HFFc6 (cell line): ENCODE measurements at regions not wholly inside any gene's neighbourhood (a gene's known extent, or its start where the extent isn't known, plus 50 kb on each side); places are given as distances from the start of the nearest gene placed in this dataset.

Experiments
- DNase-seq: peaks from one replicate; pipeline ENCODE4 v3.0.0-alpha.2; 2018
- H3K27ac Mint-ChIP-seq: 2 replicates; pipeline ENCODE4 v1.8.0; 2020; ENCODE audit warnings: mild to moderate bottlenecking, mixed read lengths
- H3K27me3 Mint-ChIP-seq: 2 replicates; pipeline ENCODE4 v1.8.0; 2021; ENCODE audit warnings: mild to moderate bottlenecking, moderate library complexity, mixed read lengths; ENCODE audit not compliant: insufficient read depth
- H3K36me3 Mint-ChIP-seq: 2 replicates; pipeline ENCODE4 v1.8.0; 2021; ENCODE audit warnings: low read depth, mixed read lengths
- H3K4me1 Mint-ChIP-seq: 2 replicates; pipeline ENCODE4 v1.8.0; 2020; ENCODE audit warnings: low read depth, mixed read lengths
- H3K4me3 Mint-ChIP-seq: 2 replicates; pipeline ENCODE4 v1.8.0; 2020; ENCODE audit warnings: mild to moderate bottlenecking, moderate library complexity, mixed read lengths
- H3K9me3 Mint-ChIP-seq: 2 replicates; pipeline ENCODE4 v1.8.0; 2020; ENCODE audit warnings: mild to moderate bottlenecking, mixed read lengths
- TF ChIP-seq, protein P1 (sequence below): fragments of 200-600 bp; sonication (generic); IDR thresholded peaks from 2 replicates; pipeline ENCODE4 v1.5.0; 2021; ENCODE audit warnings: antibody characterized with exemption, mild to moderate bottlenecking

DNA sequence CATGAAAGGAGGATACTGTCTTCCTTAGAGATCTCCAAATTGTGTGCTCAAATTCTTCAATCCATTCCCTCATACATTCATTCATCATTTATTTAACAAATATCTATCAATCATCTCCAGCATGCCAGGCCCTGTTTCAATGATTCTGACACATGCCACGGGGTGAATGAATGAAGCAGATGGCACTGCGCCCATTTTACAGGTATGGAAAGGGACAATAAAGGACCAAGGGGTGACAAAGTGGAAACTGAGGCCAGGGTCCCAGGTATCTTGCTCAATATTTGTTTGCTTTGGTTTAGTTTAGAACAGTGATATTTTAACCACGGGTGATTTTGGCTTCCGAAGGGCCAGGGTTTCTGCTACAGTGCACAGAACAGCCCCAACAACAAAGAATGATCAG is 321.6 kb upstream of the RUNX1 start:
- DNase-seq: no peak
- Mint-ChIP-seq H3K9me3 (no peaks in the 10 kb centered on the region), H3K4me3 (no peak overlapping the region), H3K27ac (no peak overlapping the region), H3K4me1 (peaks cover 42% of the 10 kb centered on the region), H3K36me3 (no peaks in the 10 kb centered on the region), H3K27me3 (peaks cover 2% of the 10 kb centered on the region; the same call in 1 of the 2 replicates)
- TF ChIP-seq, protein P1, sequence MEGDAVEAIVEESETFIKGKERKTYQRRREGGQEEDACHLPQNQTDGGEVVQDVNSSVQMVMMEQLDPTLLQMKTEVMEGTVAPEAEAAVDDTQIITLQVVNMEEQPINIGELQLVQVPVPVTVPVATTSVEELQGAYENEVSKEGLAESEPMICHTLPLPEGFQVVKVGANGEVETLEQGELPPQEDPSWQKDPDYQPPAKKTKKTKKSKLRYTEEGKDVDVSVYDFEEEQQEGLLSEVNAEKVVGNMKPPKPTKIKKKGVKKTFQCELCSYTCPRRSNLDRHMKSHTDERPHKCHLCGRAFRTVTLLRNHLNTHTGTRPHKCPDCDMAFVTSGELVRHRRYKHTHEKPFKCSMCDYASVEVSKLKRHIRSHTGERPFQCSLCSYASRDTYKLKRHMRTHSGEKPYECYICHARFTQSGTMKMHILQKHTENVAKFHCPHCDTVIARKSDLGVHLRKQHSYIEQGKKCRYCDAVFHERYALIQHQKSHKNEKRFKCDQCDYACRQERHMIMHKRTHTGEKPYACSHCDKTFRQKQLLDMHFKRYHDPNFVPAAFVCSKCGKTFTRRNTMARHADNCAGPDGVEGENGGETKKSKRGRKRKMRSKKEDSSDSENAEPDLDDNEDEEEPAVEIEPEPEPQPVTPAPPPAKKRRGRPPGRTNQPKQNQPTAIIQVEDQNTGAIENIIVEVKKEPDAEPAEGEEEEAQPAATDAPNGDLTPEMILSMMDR: no peak

GRCh38 chr21:35370071-35370470 is 321.0 kb upstream of the RUNX1 start:
- H3K36me3 Mint-ChIP-seq: no peaks in the 10 kb centered on the region
- TF ChIP-seq, protein P1: no peak
- no peaks in the 10 kb centered on the region for H3K9me3 Mint-ChIP-seq
- DNase-seq: no peak
- H3K4me3 Mint-ChIP-seq: no peak overlapping the region
- H3K4me1 Mint-ChIP-seq: peaks cover 36% of the 10 kb centered on the region
- no peak overlapping the region for H3K27ac Mint-ChIP-seq
- H3K27me3 Mint-ChIP-seq: peaks cover 2% of the 10 kb centered on the region; the same call in 1 of the 2 replicates

- Mint-ChIP-seq H3K4me3 (no peak overlapping the region), H3K9me3 (0 out of 2 replicates have a peak, but pooled peaks cover 4% of the 10 kb centered on the region), H3K27me3 (peaks cover 2% of the 10 kb centered on the region; the same call in 1 of the 2 replicates), H3K4me1 (peaks cover 19% of the 10 kb centered on the region), H3K36me3 (no peaks in the 10 kb centered on the region), H3K27ac (no peak overlapping the region)
- DNase-seq: no peak
- TF ChIP-seq, protein P1: no peak
These were observed 319.2 kb upstream of the RUNX1 start for GRCh38 chr21:35368326-35368725.

DNA sequence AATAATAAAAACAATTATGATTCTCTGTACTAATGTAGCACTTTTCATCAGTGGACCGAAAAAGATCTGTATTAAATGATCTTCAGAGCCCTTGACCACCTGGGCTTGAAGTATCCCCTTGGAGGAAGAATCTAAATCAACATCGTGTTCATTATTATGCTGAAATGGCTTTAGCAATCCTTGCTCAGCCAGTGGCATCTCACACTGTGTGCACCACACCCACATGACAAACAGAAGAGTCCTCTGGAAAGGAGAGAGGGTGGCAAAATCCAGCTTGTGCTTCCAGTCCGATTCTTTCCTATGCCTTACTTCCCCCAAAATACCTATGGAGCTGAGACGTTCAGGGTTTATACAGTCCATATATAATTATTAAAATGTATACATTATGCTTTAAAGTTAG is 318.5 kb upstream of the RUNX1 start:
- peaks cover 2% of the 10 kb centered on the region; the same call in 1 of the 2 replicates for H3K27me3 Mint-ChIP-seq
- H3K4me3 Mint-ChIP-seq: no peak overlapping the region
- TF ChIP-seq, protein P1: no peak
- H3K27ac Mint-ChIP-seq: no peak overlapping the region
- H3K9me3 Mint-ChIP-seq: 0 out of 2 replicates have a peak, but pooled peaks cover 4% of the 10 kb centered on the region
- H3K36me3 Mint-ChIP-seq: no peaks in the 10 kb centered on the region
- no peak for DNase-seq
- peaks cover 16% of the 10 kb centered on the region for H3K4me1 Mint-ChIP-seq

DNA sequence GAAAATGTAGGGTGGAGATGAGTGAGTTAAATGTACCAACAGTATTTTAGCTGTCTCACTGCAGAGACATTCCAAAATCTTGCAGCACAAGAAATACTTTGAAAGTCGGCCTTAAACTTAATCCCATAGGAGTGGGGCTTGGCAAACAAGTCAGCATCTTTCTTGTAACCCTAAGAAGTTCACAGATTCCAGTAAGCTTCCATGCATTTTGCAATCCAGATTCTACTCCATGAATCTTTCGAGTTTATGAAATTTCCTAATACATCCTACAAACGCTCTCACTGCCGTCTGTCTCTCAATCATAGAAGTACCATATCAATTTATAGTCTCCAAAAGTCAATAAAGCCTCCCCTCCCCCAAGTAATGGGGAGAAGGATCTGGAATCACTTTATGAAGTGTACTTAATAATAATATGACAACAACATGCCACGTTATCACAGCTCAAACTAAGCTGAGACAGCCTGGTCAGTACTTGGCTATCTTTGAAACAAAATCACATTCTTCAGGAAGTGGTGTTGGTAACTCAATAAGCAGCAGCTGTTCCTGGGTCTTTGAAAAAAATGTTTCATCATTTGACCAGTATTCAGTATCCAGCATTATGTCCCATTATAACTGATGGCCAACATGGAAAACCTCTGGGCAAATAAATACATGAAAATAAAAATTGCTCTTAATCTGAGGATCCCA is 317.4 kb upstream of the RUNX1 start:
- DNase-seq: peak; percentile 6
- Mint-ChIP-seq H3K4me1 (peaks cover 16% of the 10 kb centered on the region), H3K36me3 (no peaks in the 10 kb centered on the region), H3K27me3 (peaks cover 2% of the 10 kb centered on the region; the same call in 1 of the 2 replicates), H3K9me3 (0 out of 2 replicates have a peak, but pooled peaks cover 4% of the 10 kb centered on the region), H3K4me3 (peak overlapping the region; percentile 48), H3K27ac (peak overlapping the region; percentile 66; the same call in 1 of the 2 replicates)
- TF ChIP-seq, protein P1: no peak
